GM12874 (cell line): ENCODE measurements at regions not wholly inside any gene's neighbourhood (a gene's known extent, or its start where the extent isn't known, plus 50 kb on each side); places are given as distances from the start of the nearest gene placed in this dataset.

Experiments
- TF ChIP-seq, protein P1 (sequence below): IDR thresholded peaks from 2 replicates; pipeline ENCODE4 v1.5.1; 2011; ENCODE audit warnings: low read depth, mild to moderate bottlenecking, control low read depth, low read length, moderate library complexity; ENCODE audit not compliant: insufficient read depth

DNA sequence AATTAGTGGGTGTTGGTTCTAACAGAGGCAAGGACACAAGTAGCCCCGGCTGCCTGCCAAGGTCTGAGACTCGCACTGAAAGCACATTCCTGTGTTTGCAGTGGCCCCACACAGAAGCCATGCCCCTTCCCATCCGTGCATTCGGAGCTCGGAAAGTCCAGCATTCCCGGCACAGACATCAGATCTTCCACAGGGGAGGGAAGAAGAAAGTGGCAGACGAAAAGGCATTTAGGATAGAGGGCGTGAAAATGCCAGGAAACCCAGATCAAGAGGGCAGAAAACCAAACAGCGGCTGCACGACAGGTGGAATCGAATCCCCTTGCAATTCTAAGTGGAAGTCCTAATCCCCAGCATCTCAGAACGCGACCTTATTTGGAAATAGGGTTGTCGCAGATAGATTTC lies 105.5 kb upstream of the ASB18 start:
- TF ChIP-seq, protein P1, sequence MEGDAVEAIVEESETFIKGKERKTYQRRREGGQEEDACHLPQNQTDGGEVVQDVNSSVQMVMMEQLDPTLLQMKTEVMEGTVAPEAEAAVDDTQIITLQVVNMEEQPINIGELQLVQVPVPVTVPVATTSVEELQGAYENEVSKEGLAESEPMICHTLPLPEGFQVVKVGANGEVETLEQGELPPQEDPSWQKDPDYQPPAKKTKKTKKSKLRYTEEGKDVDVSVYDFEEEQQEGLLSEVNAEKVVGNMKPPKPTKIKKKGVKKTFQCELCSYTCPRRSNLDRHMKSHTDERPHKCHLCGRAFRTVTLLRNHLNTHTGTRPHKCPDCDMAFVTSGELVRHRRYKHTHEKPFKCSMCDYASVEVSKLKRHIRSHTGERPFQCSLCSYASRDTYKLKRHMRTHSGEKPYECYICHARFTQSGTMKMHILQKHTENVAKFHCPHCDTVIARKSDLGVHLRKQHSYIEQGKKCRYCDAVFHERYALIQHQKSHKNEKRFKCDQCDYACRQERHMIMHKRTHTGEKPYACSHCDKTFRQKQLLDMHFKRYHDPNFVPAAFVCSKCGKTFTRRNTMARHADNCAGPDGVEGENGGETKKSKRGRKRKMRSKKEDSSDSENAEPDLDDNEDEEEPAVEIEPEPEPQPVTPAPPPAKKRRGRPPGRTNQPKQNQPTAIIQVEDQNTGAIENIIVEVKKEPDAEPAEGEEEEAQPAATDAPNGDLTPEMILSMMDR = no peak

DNA sequence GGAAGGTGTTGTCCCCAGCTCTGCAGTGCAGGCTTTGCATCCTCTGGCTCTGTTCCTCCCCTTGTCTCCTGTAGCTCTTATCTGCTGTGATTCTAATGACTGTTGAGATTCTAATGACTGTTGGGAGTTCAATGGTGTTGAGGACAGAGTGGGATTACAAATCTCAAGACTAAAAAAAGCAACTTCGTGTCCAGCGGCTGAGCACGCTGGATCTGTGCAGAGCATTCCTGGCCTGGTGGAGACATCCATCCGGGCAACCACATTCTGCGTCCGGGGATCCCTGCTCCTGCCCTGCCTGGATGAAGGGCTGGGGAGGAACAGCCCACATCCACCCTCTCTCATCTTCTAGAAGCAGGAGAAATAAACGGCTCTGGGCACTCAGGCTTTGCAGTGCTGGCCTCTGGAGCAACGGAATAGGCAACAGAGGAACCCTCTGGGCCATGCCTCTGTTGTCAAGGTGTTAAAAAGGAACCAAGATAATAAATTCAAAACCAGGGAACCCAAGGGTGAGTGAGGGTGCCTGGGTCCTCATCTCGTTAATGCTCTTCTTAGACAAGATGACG lies 106.7 kb upstream of the ASB18 start:
- TF ChIP-seq, protein P1 = no peak

DNA sequence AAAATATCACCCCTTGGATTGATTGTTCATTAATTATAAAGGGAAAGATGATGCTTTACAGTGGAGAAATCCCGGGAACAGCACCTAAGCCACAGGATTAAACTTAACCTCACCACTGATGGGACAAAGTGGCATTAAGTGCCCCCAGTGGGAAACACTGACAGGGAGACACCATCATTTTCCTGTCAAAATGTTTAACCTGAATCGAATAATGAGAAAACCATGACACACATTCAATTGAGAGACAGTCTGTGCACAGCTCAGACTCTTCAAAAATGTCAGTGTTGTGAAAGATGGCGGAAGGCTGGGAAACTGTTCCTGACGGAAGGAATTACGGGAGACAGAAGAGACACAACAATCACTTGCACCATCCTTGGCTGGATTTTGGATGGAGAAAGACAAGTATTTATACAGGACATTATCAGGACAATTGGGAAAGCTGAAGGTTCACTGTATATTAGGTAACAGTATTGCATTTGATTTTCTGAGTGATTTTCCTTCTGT lies 111.8 kb upstream of the ASB18 start:
- TF ChIP-seq, protein P1 = no peak

DNA sequence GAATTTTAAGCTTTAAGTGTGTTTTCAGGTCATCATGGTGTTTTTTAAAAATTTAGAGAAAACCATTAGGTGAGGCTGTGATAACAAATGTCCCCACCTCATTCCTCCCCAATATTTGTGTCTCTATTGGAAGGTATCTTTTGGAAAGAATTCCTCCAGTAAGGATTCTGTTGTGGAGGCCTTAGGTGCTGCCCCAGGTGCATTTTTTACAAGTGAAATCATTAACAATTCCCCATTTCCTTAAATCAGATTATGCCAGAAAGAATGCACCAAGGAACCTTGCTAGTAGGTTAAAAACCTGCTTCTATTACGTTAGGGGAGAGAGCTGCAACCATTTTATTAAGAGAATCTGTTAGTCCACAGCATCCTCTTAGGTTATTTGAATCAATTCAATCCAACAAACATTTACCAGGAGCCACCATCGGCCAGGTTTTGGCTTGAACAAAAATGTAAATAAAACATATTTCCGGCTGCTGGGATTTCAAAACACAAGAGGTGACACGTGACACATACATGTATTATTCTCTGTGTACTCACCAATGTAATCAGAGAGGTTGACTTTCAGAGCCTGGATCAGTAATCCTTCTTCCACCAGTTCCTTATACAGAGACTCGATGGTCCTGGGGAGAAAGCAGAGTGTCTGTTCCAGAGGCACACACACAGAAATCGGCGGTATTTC lies 112.5 kb upstream of the ASB18 start:
- TF ChIP-seq, protein P1 = no peak

DNA sequence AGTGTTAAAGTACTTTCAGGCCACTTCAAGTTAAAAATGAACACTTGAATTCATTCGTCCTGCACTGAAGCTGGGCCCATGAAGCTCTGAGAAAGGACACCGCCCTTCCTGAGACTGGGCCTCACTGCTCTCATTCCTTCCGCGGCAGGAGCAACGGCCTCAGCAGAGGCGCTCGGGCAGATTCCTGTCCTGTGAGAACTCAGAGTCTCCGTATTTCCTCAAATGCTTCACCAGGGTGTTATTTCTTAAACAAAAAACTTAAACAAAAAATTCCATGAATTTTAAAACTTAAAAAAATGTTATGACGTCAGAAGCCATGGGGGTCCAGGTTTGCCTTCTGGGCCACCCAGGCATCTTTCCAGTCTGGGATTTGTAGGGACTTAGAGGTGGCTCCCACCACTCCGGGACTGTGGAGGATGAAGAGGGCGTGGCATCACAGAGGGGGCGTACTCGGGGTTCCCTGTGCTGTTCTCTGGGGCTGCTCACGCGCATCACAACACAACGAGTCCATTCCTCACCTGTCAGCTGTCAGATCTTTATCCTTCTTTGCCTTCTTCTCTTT lies 115.9 kb upstream of the ASB18 start:
- TF ChIP-seq, protein P1 = no peak

DNA sequence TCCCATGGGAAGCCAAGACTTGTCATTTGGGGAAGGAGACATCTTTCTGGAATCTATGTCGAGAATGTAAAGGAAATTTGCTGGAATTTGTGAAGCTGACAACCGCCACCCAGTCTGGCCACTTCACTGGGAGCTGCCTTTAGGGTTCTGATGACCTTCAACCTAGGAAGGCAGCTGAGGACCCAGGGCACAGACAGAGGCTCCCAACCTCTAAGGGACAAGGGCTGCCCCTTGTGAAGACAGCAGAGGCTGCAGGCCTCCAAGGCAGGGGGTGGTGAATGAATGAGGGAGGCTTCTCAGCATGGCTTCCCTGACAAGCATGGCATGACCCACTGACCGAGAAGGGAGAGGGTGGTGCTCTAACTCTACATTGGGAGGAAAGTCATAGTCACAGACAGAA lies 128.9 kb upstream of the ASB18 start:
- TF ChIP-seq, protein P1 = no peak

DNA sequence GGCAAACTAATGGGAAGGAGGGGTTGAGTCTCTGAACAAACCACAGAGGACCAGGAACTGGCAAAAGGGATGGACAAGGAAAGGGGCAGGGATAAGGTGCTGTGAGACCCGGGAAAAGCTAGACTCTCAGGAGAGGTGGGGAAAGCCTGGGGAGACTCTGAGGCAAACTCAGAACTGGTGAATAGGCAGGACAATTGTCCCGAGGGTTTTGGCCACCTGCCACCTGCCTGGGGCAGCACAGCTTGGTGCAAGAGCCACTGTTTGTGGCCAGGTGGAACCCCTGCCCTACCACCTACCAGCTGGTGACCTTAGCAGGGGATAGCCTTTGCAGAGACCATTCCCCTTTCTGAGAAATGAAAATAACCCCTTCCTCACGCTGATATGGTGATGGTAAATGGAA lies 129.4 kb upstream of the ASB18 start:
- TF ChIP-seq, protein P1 = no peak
